ENCODE measurements at regions not wholly inside any gene's neighbourhood (a gene's known extent, or its start where the extent isn't known, plus 50 kb on each side); places are given as distances from the start of the nearest gene placed in this dataset.

- WGBS (ENCODE audit: insufficient coverage): 89% methylated on average over 10 of the region's 10 CpGs
- POLR2A ChIA-PET: no interaction called here
Observed at GRCh38 chr9:86594724-86595123, 240.5 kb upstream of the TUT7 start.

GRCh38 chr9:86591472-86591871, 237.3 kb upstream of the TUT7 start:
- H3K9me3 ChIP-seq (ENCODE audit: control extremely low read depth in 1 of 3, control insufficient read depth in 2 of 3, insufficient read depth in 1 of 3, low read length in 2 of 3): no peaks in the 10 kb centered on the region
- H3K4me1 ChIP-seq (ENCODE audit: control insufficient read depth in 2 of 2, insufficient read depth in 2 of 2, low read length in 2 of 2): no peaks in the 10 kb centered on the region
- no peak overlapping the region for H3K4me2 ChIP-seq (replicated peaks; ENCODE audit: low read depth, low read length, poor library complexity, severe bottlenecking)
- no peak overlapping the region for H3K27ac ChIP-seq (ENCODE audit: low read length in 2 of 2)
- TF ChIP-seq CTCF (IDR thresholded peaks at IDR 0.05): no peak
- no peak for TF ChIP-seq EZH2 (IDR thresholded peaks at IDR 0.05; ENCODE audit: borderline replicate concordance, insufficient read depth, low read depth, low read length, poor library complexity, severe bottlenecking)
- no peak overlapping the region for H2AFZ ChIP-seq (ENCODE audit: insufficient read depth, low read depth, low read length, poor library complexity, severe bottlenecking)
- 94% methylated on average over 3 of the region's 4 CpGs for WGBS (ENCODE audit: insufficient coverage)
- no peak for ATAC-seq (ENCODE audit: low read depth)
- H3K4me1 Mint-ChIP-seq: no peaks in the 10 kb centered on the region
- intact Hi-C loops (cut with micrococcal nuclease): no loop called here
- H3K27me3 ChIP-seq (replicated peaks in 1 of 4; ENCODE audit: control extremely low read depth in 1 of 4, control insufficient read depth in 3 of 4, insufficient read depth in 4 of 4, low read length in 3 of 4): no peaks in the 10 kb centered on the region
- H3K36me3 ChIP-seq (replicated peaks in 1 of 2; ENCODE audit: control extremely low read depth in 1 of 2, control insufficient read depth in 1 of 2, extremely low read depth in 1 of 2, insufficient read depth in 2 of 2, low read length in 1 of 2): no peaks in the 10 kb centered on the region
- H3K9ac ChIP-seq (ENCODE audit: low read length): no peak overlapping the region
- H3K79me2 ChIP-seq (ENCODE audit: control insufficient read depth, insufficient read depth, low read length): no peaks in the 10 kb centered on the region
- no peaks in the 10 kb centered on the region for H3K9me3 Mint-ChIP-seq (ENCODE audit: insufficient read depth)
- no peak overlapping the region for H3K4me3 ChIP-seq (ENCODE audit: control extremely low read depth in 1 of 5, extremely low read depth in 1 of 5, insufficient read depth in 1 of 5, low read depth in 2 of 5, low read length in 4 of 5)
- no peaks in the 10 kb centered on the region for H3K27me3 Mint-ChIP-seq
- H3K27ac Mint-ChIP-seq: no peak overlapping the region
- DNase-seq: no peak
- no peaks in the 10 kb centered on the region for H4K20me1 ChIP-seq (ENCODE audit: control insufficient read depth, insufficient read depth, low read length, poor library complexity, severe bottlenecking)
- CTCF ChIA-PET: no interaction called here
- POLR2A ChIA-PET: no interaction called here
- H3K4me3 Mint-ChIP-seq: no peak overlapping the region

More at GRCh38 chr9:86594724-86595123, 240.5 kb upstream of the TUT7 start:
- TF ChIP-seq EZH2 (IDR thresholded peaks at IDR 0.05; ENCODE audit: borderline replicate concordance, insufficient read depth, low read depth, low read length, poor library complexity, severe bottlenecking): no peak
- no peak for TF ChIP-seq CTCF (IDR thresholded peaks at IDR 0.05)
- Histone ChIP-seq H3K27ac (ENCODE audit: low read length in 2 of 2) (no peak overlapping the region), H4K20me1 (ENCODE audit: control insufficient read depth, insufficient read depth, low read length, poor library complexity, severe bottlenecking) (no peaks in the 10 kb centered on the region), H3K36me3 (replicated peaks in 1 of 2; ENCODE audit: control extremely low read depth in 1 of 2, control insufficient read depth in 1 of 2, extremely low read depth in 1 of 2, insufficient read depth in 2 of 2, low read length in 1 of 2) (no peaks in the 10 kb centered on the region), H3K9me3 (ENCODE audit: control extremely low read depth in 1 of 3, control insufficient read depth in 2 of 3, insufficient read depth in 1 of 3, low read length in 2 of 3) (peaks cover 0 to 4% (median 0%) of the 10 kb centered on the region in 3 donors), H3K9ac (ENCODE audit: low read length) (no peak overlapping the region), H3K4me1 (ENCODE audit: control insufficient read depth in 2 of 2, insufficient read depth in 2 of 2, low read length in 2 of 2) (no peaks in the 10 kb centered on the region), H3K27me3 (replicated peaks in 1 of 4; ENCODE audit: control extremely low read depth in 1 of 4, control insufficient read depth in 3 of 4, insufficient read depth in 4 of 4, low read length in 3 of 4) (no peaks in the 10 kb centered on the region), H2AFZ (ENCODE audit: insufficient read depth, low read depth, low read length, poor library complexity, severe bottlenecking) (no peak overlapping the region), H3K79me2 (ENCODE audit: control insufficient read depth, insufficient read depth, low read length) (no peaks in the 10 kb centered on the region), H3K4me3 (ENCODE audit: control extremely low read depth in 1 of 5, extremely low read depth in 1 of 5, insufficient read depth in 1 of 5, low read depth in 2 of 5, low read length in 4 of 5) (no peak overlapping the region), H3K4me2 (replicated peaks; ENCODE audit: low read depth, low read length, poor library complexity, severe bottlenecking) (no peak overlapping the region)
- intact Hi-C loops (cut with micrococcal nuclease): no loop called here
- H3K9me3 Mint-ChIP-seq (ENCODE audit: insufficient read depth): no peaks in the 10 kb centered on the region
- no peak overlapping the region for H3K27ac Mint-ChIP-seq
- DNase-seq (no peak), ATAC-seq (ENCODE audit: low read depth) (no peak)
- no peak overlapping the region for H3K4me3 Mint-ChIP-seq
- no peaks in the 10 kb centered on the region for H3K4me1 Mint-ChIP-seq
- H3K27me3 Mint-ChIP-seq: peaks cover under 1% of the 10 kb centered on the region
- CTCF ChIA-PET: no interaction called here
